GM12865 (cell line): ENCODE measurements at regions not wholly inside any gene's neighbourhood (a gene's known extent, or its start where the extent isn't known, plus 50 kb on each side); places are given as distances from the start of the nearest gene placed in this dataset.

Source experiments
- DNase-seq: peaks from one replicate; pipeline ENCODE4 v3.0.0; 2010; ENCODE audit warnings: low read depth
- H3K4me3 ChIP-seq: 2 replicates; pipeline ENCODE4 v1.5.1; 2011; ENCODE audit warnings: mild to moderate bottlenecking, low read depth, low read length, control low read depth
- CTCF ChIP-seq: IDR thresholded peaks from 2 replicates; pipeline ENCODE4 v1.5.1; 2011; ENCODE audit warnings: low read length, control low read depth, low read depth, inconsistent platforms; ENCODE audit not compliant: insufficient read depth; ENCODE audit errors: missing control alignments

GRCh38 chr13:107324416-107325204 is 756.7 kb upstream of the ARGLU1 start:
- no peak overlapping the region for H3K4me3 ChIP-seq
- no peak for DNase-seq
- TF ChIP-seq CTCF, result no peak

DNA sequence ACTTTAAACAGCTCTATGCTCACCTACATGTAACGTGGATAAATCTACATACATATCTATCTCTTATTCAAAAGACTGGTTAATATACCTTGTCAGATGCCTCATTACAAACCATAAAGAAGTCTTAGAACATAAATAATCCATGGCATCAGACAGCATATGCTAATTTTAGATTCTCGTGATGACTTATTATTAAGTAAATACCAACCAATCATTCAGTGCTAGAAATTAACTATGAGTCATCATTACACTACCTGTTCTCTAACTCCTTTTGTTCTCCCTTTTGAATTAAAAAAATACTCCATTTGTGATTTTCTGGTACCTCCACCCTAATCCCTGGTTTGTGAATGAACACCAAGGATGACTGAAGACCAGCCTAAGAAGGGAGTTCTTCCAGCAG is 754.3 kb upstream of the ARGLU1 start:
- DNase-seq, result no peak
- no peak for TF ChIP-seq CTCF
- no peak overlapping the region for H3K4me3 ChIP-seq

DNA sequence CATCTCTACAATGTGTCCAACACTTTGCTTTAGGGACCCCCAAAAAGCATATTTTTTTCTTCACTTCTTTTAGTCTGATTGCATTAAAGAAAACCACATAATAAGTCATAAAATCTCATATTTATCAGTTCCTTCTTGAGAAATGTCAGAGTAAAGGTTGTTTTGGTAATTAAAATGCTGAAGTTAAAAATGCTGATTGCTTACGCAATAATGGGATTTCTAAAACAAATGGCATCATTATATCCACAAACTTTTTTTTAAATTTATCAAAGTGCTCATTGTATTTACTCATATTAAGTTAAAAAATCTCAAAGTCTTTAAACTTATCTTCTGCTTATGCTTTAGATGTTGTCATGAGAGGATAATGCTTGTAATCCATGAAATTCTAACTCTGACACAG is 737.2 kb upstream of the ARGLU1 start:
- DNase-seq, result no peak
- no peak overlapping the region for H3K4me3 ChIP-seq
- no peak for TF ChIP-seq CTCF

GRCh38 chr13:107301724-107302374 is 733.9 kb upstream of the ARGLU1 start:
- TF ChIP-seq CTCF, result no peak
- no peak for DNase-seq
- no peak overlapping the region for H3K4me3 ChIP-seq

DNA sequence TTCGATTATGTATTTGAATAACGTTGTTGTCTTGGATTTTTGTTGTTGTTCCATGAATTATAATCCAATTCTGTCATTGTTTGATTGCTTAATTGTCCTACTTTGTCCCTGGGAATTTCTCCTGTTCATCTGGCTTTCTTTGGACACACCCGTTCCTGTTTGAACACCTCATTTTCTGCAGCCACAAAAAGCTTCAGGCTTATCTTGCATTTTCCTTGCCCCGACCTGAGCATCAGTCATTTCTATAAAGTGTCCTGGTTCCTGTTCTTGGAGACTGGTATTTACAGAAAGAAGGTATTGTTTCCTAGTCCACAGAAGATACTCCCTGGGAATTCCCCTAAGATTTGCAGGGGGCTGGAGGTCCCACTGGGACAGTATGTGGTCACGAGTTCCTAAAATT is 731.8 kb upstream of the ARGLU1 start:
- TF ChIP-seq CTCF, result no peak
- no peak for DNase-seq
- no peak overlapping the region for H3K4me3 ChIP-seq

GRCh38 chr13:107296804-107297203 is 728.9 kb upstream of the ARGLU1 start:
- no peak overlapping the region for H3K4me3 ChIP-seq
- DNase-seq, result no peak
- no peak for TF ChIP-seq CTCF

DNA sequence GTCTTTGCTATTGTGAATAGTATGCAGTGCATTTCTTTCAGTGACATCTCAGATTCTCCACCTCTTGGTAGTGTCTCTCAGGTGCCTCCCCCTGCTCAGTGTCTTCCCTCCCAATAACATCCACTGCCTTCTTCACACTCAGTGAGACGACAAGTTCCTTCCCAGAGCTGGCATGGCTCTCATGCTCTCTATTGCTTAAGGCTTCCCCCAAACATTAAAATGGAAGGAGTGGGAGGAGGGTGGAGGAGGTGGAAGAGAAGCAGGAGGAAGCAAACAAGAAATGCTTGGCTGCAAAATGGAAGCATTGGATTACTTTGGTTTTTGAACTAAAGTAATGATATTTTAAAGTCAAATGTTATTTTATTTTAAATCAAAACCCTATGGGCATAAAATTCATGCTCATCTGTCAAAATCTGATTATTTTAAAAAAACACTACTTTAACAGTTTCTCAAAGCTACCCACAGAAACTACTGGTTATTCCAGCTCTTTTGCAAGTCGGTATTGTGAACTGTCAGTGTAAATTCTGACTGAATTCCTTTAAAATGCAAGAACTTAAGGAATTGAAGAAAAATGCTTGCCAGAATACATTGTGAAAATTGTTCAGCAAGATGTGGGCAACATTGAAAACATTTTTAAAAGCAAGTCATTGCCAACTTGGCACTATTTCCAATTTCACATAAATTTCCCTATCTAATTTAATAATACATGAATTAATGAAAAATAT is 727.6 kb upstream of the ARGLU1 start:
- no peak for DNase-seq
- no peak overlapping the region for H3K4me3 ChIP-seq
- no peak for TF ChIP-seq CTCF
